ENCODE measurements at regions not wholly inside any gene's neighbourhood (a gene's known extent, or its start where the extent isn't known, plus 50 kb on each side); places are given as distances from the start of the nearest gene placed in this dataset.

GRCh38 chr3:147613725-147614124, 204.6 kb downstream of the ZIC1 start (continued):
- TF ChIP-seq, protein P1, sequence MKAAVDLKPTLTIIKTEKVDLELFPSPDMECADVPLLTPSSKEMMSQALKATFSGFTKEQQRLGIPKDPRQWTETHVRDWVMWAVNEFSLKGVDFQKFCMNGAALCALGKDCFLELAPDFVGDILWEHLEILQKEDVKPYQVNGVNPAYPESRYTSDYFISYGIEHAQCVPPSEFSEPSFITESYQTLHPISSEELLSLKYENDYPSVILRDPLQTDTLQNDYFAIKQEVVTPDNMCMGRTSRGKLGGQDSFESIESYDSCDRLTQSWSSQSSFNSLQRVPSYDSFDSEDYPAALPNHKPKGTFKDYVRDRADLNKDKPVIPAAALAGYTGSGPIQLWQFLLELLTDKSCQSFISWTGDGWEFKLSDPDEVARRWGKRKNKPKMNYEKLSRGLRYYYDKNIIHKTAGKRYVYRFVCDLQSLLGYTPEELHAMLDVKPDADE (IDR thresholded peaks at IDR 0.05), result no peak
- TF ChIP-seq EZH2 (IDR thresholded peaks at IDR 0.05; ENCODE audit: low read depth, unreplicated experiment) (no peak), ZNF462 (CRISPR knock-in tag; IDR thresholded peaks at IDR 0.05) (no peak), ZNF114 (CRISPR knock-in tag; IDR thresholded peaks at IDR 0.05) (no peak), STAT1 (IDR thresholded peaks at IDR 0.05; ENCODE audit: unreplicated experiment) (no peak)

DNA sequence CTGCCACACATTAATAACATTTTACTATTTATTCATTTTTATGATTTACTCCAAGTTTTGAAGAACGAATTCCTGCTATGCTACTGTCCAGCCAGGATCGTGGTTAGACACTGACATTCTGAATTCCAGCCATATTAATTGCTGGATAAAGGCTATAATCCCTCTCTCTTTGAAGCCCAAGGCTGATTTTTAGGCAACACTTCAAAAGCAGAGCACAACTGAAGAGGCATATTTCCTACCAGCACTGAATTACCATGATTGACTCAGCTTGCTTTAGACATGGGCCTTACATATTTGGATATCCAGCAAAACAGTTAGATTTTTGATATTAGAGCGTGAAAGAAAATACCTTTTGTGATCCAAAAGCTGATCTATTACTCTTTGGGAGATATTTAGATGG, 205.0 kb downstream of the ZIC1 start:
- no peaks in the 10 kb centered on the region for H3K27me3 Mint-ChIP-seq (ENCODE audit: insufficient read depth, low read depth, poor library complexity)
- H4K20me1 ChIP-seq (replicated peaks; ENCODE audit: insufficient read depth), result no peaks in the 10 kb centered on the region
- no peak overlapping the region for H3K27ac ChIP-seq (ENCODE audit: low read depth)
- H3K4me1 ChIP-seq (ENCODE audit: insufficient read depth), result peaks cover 9% of the 10 kb centered on the region
- H3F3A ChIP-seq (replicated peaks; ENCODE audit: low read depth), result no peaks in the 10 kb centered on the region
- H3K36me3 ChIP-seq (ENCODE audit: insufficient read depth), result no peaks in the 10 kb centered on the region
- H3K27me3 ChIP-seq (ENCODE audit: insufficient read depth), result no peaks in the 10 kb centered on the region
- no peak overlapping the region for H3K4me3 ChIP-seq
- H3K9me2 ChIP-seq (ENCODE audit: insufficient read depth), result no peaks in the 10 kb centered on the region
- no peak overlapping the region for H3K4me2 ChIP-seq
- no peaks in the 10 kb centered on the region for H3K36me3 Mint-ChIP-seq (ENCODE audit: low read depth)
- H2AFZ ChIP-seq, result no peak overlapping the region
- no peaks in the 10 kb centered on the region for H3K79me2 ChIP-seq (replicated peaks; ENCODE audit: insufficient read depth)
- DNase-seq (ENCODE audit: low spot score) (no peak), ATAC-seq (no peak)
- no peaks in the 10 kb centered on the region for H3K9me3 Mint-ChIP-seq
- peaks cover 17% of the 10 kb centered on the region for H3K4me1 Mint-ChIP-seq
- H3K4me3 Mint-ChIP-seq, result no peak overlapping the region
- H3K27ac Mint-ChIP-seq, result no peak overlapping the region
- TF ChIP-seq STAT1 (IDR thresholded peaks at IDR 0.05; ENCODE audit: unreplicated experiment) (no peak), NANOG (IDR thresholded peaks at IDR 0.05; ENCODE audit: borderline replicate concordance) (no peak), CREB1 (CRISPR knock-in tag; IDR thresholded peaks at IDR 0.05; ENCODE audit: low read depth) (no peak), ZNF114 (CRISPR knock-in tag; IDR thresholded peaks at IDR 0.05) (no peak), ZNF462 (CRISPR knock-in tag; IDR thresholded peaks at IDR 0.05) (no peak)
- TF ChIP-seq, protein P1 (IDR thresholded peaks at IDR 0.05), result no peak

All from GM23338 (cell line).